ENCODE measurements at regions not wholly inside any gene's neighbourhood (a gene's known extent, or its start where the extent isn't known, plus 50 kb on each side); places are given as distances from the start of the nearest gene placed in this dataset.

DNA sequence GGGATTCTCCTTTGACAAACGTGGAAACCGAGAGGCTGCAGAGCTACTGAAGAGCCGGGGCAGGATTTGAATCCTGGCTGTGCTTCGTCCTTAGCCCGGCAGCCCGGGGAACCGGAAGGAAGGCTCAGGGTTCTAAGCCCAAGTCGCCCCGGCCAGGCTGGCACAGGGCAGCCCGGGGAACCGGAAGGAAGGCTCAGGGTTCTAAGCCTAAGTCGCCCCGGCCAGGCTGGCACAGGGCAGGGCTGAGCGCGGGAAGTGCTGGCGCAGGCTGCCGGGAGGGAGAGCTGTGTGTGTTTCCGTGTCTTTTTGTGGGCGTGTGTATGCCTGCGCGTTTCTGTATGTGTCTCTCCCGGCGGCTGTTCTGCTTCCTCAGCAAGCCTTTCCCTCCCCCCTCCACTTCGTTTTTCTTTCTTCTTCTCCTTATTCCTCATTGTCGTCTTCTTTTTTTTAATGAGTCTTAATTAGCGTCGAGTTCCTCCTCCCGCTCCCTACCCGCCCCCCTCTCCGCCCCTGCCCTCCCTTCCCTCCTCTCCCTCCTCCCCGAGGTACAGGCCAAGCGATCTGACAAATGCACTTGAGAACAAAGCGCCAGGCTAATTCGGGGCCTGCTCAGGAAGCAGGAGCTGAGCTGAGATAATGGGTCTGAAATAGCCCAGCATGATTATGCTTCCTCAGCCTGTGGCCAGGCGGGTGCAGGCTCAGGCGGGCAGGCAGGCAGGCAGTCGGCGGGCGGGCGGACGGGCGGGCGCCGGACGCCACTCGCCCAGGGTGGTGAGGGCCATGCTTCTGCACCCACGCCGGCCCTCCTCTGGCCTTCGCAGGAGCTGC is 65.9 kb downstream of the EFNB1 start:
- DNase-seq (ENCODE audit: low read depth): no peak

DNA sequence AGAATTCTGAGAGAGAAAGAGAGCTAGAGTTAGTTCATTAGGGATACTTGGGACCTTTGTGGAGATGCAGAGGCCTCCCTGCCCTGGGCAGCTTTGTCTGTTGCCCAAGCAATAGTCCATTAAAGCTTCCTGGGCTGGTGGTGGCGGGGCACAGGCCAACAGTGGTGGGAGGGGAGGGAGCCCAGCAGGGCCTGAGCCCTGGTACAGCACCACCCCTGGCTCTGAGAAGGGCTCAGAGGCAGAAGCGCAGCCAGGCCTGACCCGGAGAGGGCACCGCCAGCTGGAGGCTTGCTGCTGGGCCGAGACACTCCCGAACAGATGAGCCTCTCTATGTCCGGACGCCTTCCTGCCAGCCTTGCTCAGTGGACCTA is 65.3 kb downstream of the EFNB1 start:
- DNase-seq (ENCODE audit: low read depth): no peak

GRCh38 chrX:68892651-68893050 is 63.8 kb downstream of the EFNB1 start:
- no peak for DNase-seq (ENCODE audit: low read depth)

DNA sequence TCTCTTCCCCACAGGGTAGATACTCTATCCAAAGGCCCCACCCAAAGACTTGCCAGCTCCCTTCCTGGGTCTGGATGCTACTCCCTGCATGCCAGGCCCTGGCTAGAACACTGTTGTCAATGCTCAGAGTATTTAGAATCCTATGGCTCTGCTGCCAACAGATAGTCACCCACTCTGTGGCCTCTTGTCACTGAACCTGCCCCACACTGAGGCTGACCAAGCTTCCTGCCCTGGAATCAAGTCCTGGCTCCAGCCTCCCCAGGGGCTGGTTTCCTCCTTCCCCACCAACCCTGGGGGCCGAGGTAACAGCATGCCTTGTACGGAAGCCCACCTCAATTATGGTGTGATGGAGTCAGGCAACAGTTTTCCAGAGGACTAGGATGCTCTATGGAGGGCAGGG is 63.3 kb downstream of the EFNB1 start:
- no peak for DNase-seq (ENCODE audit: low read depth)

Data from ELR (cell line).